ENCODE measurements at regions not wholly inside any gene's neighbourhood (a gene's known extent, or its start where the extent isn't known, plus 50 kb on each side); places are given as distances from the start of the nearest gene placed in this dataset.

GRCh38 chr6:115004204-115004603 is 661.4 kb upstream of the HS3ST5 start:
- DNase-seq (ENCODE audit: low read depth, low spot score) (no peak), FAIRE-seq (no peak)
- Histone ChIP-seq H3K27me3 (ENCODE audit: control insufficient read depth in 2 of 2, insufficient read depth in 2 of 2, low read length in 2 of 2) (no peaks in the 10 kb centered on the region), H2AFZ (ENCODE audit: low read depth, low read length) (no peak overlapping the region), H3K27ac (ENCODE audit: insufficient read depth, low read depth, low read length) (no peak overlapping the region), H3K9ac (replicated peaks; ENCODE audit: extremely low read depth, insufficient read depth, low read length) (no peak overlapping the region), H3K4me3 (replicated peaks in 1 of 3; ENCODE audit: insufficient read depth in 1 of 3, low read depth in 1 of 3, low read length in 3 of 3) (no peak overlapping the region), H3K36me3 (ENCODE audit: control insufficient read depth in 2 of 2, extremely low read depth in 1 of 2, insufficient read depth in 2 of 2, low read length in 2 of 2) (no peaks in the 10 kb centered on the region), H3K79me2 (ENCODE audit: control insufficient read depth, insufficient read depth, low read length) (no peaks in the 10 kb centered on the region), H3K9me3 (replicated peaks; ENCODE audit: control insufficient read depth, insufficient read depth, low read length) (peaks cover 1% of the 10 kb centered on the region), H4K20me1 (replicated peaks; ENCODE audit: control insufficient read depth, extremely low read depth, insufficient read depth, low read length) (no peaks in the 10 kb centered on the region), H3K4me2 (ENCODE audit: insufficient read depth, low read length) (no peak overlapping the region), H3K9me1 (replicated peaks; ENCODE audit: control insufficient read depth, extremely low read depth, insufficient read depth, low read length) (no peaks in the 10 kb centered on the region), H3K4me1 (ENCODE audit: control insufficient read depth, extremely low read depth, insufficient read depth, low read length) (no peaks in the 10 kb centered on the region)
- CTCF ChIA-PET = no interaction called here
- POLR2A ChIA-PET = no interaction called here
- BruUV-seq (replicated peaks) = no TSS peak
- TF ChIP-seq MAX (IDR thresholded peaks at IDR 0.05; ENCODE audit: insufficient read depth, insufficient read length) = no peak
- TF ChIP-seq POLR2A (IDR thresholded peaks at IDR 0.05; ENCODE audit: low read depth, low read length) = no peak
- TF ChIP-seq GATA2 (IDR thresholded peaks at IDR 0.05; ENCODE audit: insufficient read depth, insufficient read length, low read depth, low read length) = no peak
- TF ChIP-seq POLR2AphosphoS5 (IDR thresholded peaks at IDR 0.05; ENCODE audit: insufficient read depth, low read depth, low read length) = no peak
- TF ChIP-seq JUN (IDR thresholded peaks at IDR 0.05; ENCODE audit: borderline replicate concordance, insufficient read depth, insufficient read length, low read depth) = no peak
- TF ChIP-seq CTCF (IDR thresholded peaks at IDR 0.05; ENCODE audit: extremely low read depth in 1 of 2, insufficient read depth in 1 of 2, low read depth in 1 of 2, low read length in 2 of 2) = no peak
- no peak for TF ChIP-seq EZH2 (IDR thresholded peaks at IDR 0.05; ENCODE audit: borderline replicate concordance, low read depth, low read length, severe bottlenecking)
- no peak for TF ChIP-seq FOS (IDR thresholded peaks at IDR 0.05; ENCODE audit: borderline replicate concordance, insufficient read depth, low read length)
- no peak for TF ChIP-seq MYC (IDR thresholded peaks at IDR 0.05; ENCODE audit: low read depth, low read length)
- dilution Hi-C loops (cut with MboI; ENCODE audit: extremely low pct_ligation_motif_present, low sequenced_read_pairs) = no loop called here
- intact Hi-C loops (cut with micrococcal nuclease) = no loop called here
